NOMO-1 treated with DMSO at 0.1 percent for 48 hours (cell line): ENCODE measurements at regions not wholly inside any gene's neighbourhood (a gene's known extent, or its start where the extent isn't known, plus 50 kb on each side); places are given as distances from the start of the nearest gene placed in this dataset.

Experiments used
- DNase-seq: peaks from one replicate; lab custom pipeline; 2025; ENCODE audit not compliant: unreplicated experiment; lab: John Stamatoyannopoulos, UW

- no peak for DNase-seq
Observed at GRCh38 chr5:121797681-121798518, 53.8 kb upstream of the FTMT start.
